ENCODE measurements at regions not wholly inside any gene's neighbourhood (a gene's known extent, or its start where the extent isn't known, plus 50 kb on each side); places are given as distances from the start of the nearest gene placed in this dataset.

DNA sequence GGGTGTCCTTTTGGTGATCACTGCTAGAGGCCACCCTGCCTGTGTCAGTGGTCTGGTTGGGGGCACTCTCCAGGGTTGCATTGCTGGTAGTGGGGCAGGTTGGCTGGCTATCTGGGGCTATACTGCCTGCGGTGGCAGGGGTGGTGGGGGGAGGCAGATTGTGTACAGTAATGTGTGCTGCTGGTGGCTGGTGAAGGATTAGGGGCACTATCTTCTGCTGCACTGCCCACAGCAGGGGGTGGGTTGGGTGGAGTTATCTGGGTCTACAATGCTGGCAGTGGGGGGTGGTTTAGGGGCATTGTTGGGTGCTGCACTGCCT, 204.0 kb upstream of the WSB1 start:
- TF ChIP-seq, protein P1, sequence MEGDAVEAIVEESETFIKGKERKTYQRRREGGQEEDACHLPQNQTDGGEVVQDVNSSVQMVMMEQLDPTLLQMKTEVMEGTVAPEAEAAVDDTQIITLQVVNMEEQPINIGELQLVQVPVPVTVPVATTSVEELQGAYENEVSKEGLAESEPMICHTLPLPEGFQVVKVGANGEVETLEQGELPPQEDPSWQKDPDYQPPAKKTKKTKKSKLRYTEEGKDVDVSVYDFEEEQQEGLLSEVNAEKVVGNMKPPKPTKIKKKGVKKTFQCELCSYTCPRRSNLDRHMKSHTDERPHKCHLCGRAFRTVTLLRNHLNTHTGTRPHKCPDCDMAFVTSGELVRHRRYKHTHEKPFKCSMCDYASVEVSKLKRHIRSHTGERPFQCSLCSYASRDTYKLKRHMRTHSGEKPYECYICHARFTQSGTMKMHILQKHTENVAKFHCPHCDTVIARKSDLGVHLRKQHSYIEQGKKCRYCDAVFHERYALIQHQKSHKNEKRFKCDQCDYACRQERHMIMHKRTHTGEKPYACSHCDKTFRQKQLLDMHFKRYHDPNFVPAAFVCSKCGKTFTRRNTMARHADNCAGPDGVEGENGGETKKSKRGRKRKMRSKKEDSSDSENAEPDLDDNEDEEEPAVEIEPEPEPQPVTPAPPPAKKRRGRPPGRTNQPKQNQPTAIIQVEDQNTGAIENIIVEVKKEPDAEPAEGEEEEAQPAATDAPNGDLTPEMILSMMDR (conservative IDR thresholded peaks at IDR 0.05), result no peak
- TF ChIP-seq ZFX (IDR thresholded peaks at IDR 0.05), result no peak

Measured in C4-2B (cell line).